CD4-positive, alpha-beta T cell treated with Interferon gamma for 1 hour (primary cell): ENCODE measurements at regions not wholly inside any gene's neighbourhood (a gene's known extent, or its start where the extent isn't known, plus 50 kb on each side); places are given as distances from the start of the nearest gene placed in this dataset.

Experiments used
- DNase-seq: peaks from one replicate; pipeline ENCODE4 v3.0.0-alpha.2; 2020

- no peak for DNase-seq
Observed at GRCh38 chr22:49046000-49046545, 781.6 kb downstream of the BRD1 start.

GRCh38 chr22:49045276-49045675 is 782.4 kb downstream of the BRD1 start:
- DNase-seq, result no peak

- DNase-seq, result no peak
Observed at GRCh38 chr22:49044776-49045175, 782.9 kb downstream of the BRD1 start.

- no peak for DNase-seq
Observed at GRCh38 chr22:49044091-49044490, 783.6 kb downstream of the BRD1 start.

GRCh38 chr22:49042877-49043859 is 784.5 kb downstream of the BRD1 start:
- DNase-seq, result no peak

GRCh38 chr22:49042066-49042465 is 785.6 kb downstream of the BRD1 start:
- no peak for DNase-seq

GRCh38 chr22:49040754-49041467 is 786.8 kb downstream of the BRD1 start:
- no peak for DNase-seq

GRCh38 chr22:49040111-49040510 is 787.6 kb downstream of the BRD1 start:
- no peak for DNase-seq

- DNase-seq, result no peak
Observed at GRCh38 chr22:49039625-49040024, 788.0 kb downstream of the BRD1 start.

- DNase-seq, result no peak
Observed at GRCh38 chr22:49037701-49038245, 789.9 kb downstream of the BRD1 start.

GRCh38 chr22:49036513-49036912 is 791.2 kb downstream of the BRD1 start:
- DNase-seq, result no peak

GRCh38 chr22:49035818-49036457 is 791.7 kb downstream of the BRD1 start:
- DNase-seq, result no peak

- DNase-seq, result no peak
Observed at GRCh38 chr22:49034836-49035817, 792.5 kb downstream of the BRD1 start.

GRCh38 chr22:49033616-49034015 is 794.1 kb downstream of the BRD1 start:
- DNase-seq, result no peak

- DNase-seq, result no peak
Observed at GRCh38 chr22:49032821-49033220, 794.9 kb downstream of the BRD1 start.

GRCh38 chr22:49031746-49032330 is 795.8 kb downstream of the BRD1 start:
- DNase-seq, result no peak

- no peak for DNase-seq
Observed at GRCh38 chr22:49028111-49028510, 799.6 kb downstream of the BRD1 start.

- DNase-seq, result no peak
Observed at GRCh38 chr22:49027368-49027670, 800.4 kb downstream of the BRD1 start.

GRCh38 chr22:49026494-49027367 is 800.9 kb downstream of the BRD1 start:
- DNase-seq, result no peak

- DNase-seq, result no peak
Observed at GRCh38 chr22:49025791-49026493, 801.7 kb downstream of the BRD1 start.
